ENCODE measurements at regions not wholly inside any gene's neighbourhood (a gene's known extent, or its start where the extent isn't known, plus 50 kb on each side); places are given as distances from the start of the nearest gene placed in this dataset.
"Not testable (repeated sequence)": the region's sequence is repeated elsewhere in the genome, so short reads cannot be mapped to it uniquely, and the experiment has no call there.

DNA sequence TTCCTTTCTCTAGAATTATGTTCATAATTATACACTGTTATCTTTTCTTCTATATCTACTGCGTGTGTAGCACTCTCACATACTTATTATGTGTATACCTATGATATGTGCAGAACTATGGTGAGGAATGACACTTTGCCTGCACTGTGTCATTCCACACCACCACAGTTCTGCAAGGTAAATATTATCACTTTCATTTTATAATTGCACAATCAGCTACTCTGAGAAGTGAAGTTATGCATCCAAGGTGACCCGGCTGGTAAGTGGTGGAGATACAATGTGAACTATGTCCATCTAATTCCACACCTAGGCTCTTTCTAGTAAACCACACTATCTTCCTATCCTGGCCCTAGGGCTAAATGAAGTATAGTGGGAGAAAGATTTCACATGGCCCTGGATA, 170.1 kb upstream of the ATP10B start:
- Histone ChIP-seq H3K36me3 (ENCODE audit: control insufficient read depth in 3 of 3, insufficient read depth in 3 of 3, low read length in 3 of 3) (no peaks in the 10 kb centered on the region), H3K4me3 (ENCODE audit: low read length in 3 of 3) (no peak overlapping the region), H3K27ac (ENCODE audit: low read depth, low read length) (no peak overlapping the region), H3K9ac (ENCODE audit: low read depth in 1 of 3, low read length in 3 of 3) (no peak overlapping the region), H3K4me1 (ENCODE audit: control insufficient read depth in 3 of 3, insufficient read depth in 3 of 3, low read length in 3 of 3) (no peaks in the 10 kb centered on the region), H3K27me3 (ENCODE audit: control insufficient read depth in 3 of 3, insufficient read depth in 3 of 3, low read length in 3 of 3) (no peaks in the 10 kb centered on the region), H3K9me3 (ENCODE audit: control insufficient read depth in 3 of 3, low read length in 3 of 3) (no peaks in the 10 kb centered on the region)

- H3K9ac ChIP-seq (ENCODE audit: low read depth in 1 of 3, low read length in 3 of 3) = no peak overlapping the region
- no peaks in the 10 kb centered on the region for H3K36me3 ChIP-seq (ENCODE audit: control insufficient read depth in 3 of 3, insufficient read depth in 3 of 3, low read length in 3 of 3)
- no peak overlapping the region for H3K4me3 ChIP-seq (ENCODE audit: low read length in 3 of 3)
- H3K27me3 ChIP-seq (ENCODE audit: control insufficient read depth in 3 of 3, insufficient read depth in 3 of 3, low read length in 3 of 3) = no peaks in the 10 kb centered on the region
- H3K9me3 ChIP-seq (ENCODE audit: control insufficient read depth in 3 of 3, low read length in 3 of 3) = peaks cover 2 to 9% (median 6%) of the 10 kb centered on the region in 3 donors
- H3K27ac ChIP-seq (ENCODE audit: low read depth, low read length) = no peak overlapping the region
- H3K4me1 ChIP-seq (ENCODE audit: control insufficient read depth in 3 of 3, insufficient read depth in 3 of 3, low read length in 3 of 3) = no peaks in the 10 kb centered on the region
These were observed 157.8 kb upstream of the ATP10B start for GRCh38 chr5:161009817-161010216.

DNA sequence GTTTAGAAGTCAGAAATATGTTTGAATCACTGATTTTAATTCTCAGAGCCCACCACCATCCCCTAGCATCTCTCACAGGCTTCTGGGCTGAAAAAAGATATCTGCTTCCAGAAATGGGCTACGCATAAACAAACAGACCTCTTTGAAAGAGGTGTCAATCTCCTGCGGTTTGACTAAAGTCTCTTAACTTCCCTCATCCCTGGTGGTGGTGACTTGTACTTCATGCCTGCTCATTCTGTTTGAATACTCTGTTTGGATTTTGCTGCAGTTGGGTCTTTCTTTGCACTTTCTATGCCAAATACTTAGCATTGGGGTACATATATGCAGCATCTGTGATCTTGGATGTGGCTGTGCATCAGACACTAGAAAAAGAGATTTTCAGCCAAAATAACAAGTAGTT, 157.2 kb upstream of the ATP10B start:
- Histone ChIP-seq H3K4me1 (ENCODE audit: control insufficient read depth in 3 of 3, insufficient read depth in 3 of 3, low read length in 3 of 3) (no peaks in the 10 kb centered on the region), H3K9ac (ENCODE audit: low read depth in 1 of 3, low read length in 3 of 3) (no peak overlapping the region), H3K27me3 (ENCODE audit: control insufficient read depth in 3 of 3, insufficient read depth in 3 of 3, low read length in 3 of 3) (no peaks in the 10 kb centered on the region), H3K36me3 (ENCODE audit: control insufficient read depth in 3 of 3, insufficient read depth in 3 of 3, low read length in 3 of 3) (no peaks in the 10 kb centered on the region), H3K9me3 (ENCODE audit: control insufficient read depth in 3 of 3, low read length in 3 of 3) (peaks cover 2 to 11% (median 7%) of the 10 kb centered on the region in 3 donors), H3K4me3 (ENCODE audit: low read length in 3 of 3) (no peak overlapping the region), H3K27ac (ENCODE audit: low read depth, low read length) (no peak overlapping the region)

GRCh38 chr5:161007879-161008278, 155.9 kb upstream of the ATP10B start:
- Histone ChIP-seq H3K9me3 (ENCODE audit: control insufficient read depth in 3 of 3, low read length in 3 of 3) (peaks cover 2 to 11% (median 7%) of the 10 kb centered on the region in 3 donors), H3K4me3 (ENCODE audit: low read length in 3 of 3) (no peak overlapping the region), H3K36me3 (ENCODE audit: control insufficient read depth in 3 of 3, insufficient read depth in 3 of 3, low read length in 3 of 3) (no peaks in the 10 kb centered on the region), H3K4me1 (ENCODE audit: control insufficient read depth in 3 of 3, insufficient read depth in 3 of 3, low read length in 3 of 3) (no peaks in the 10 kb centered on the region), H3K27me3 (ENCODE audit: control insufficient read depth in 3 of 3, insufficient read depth in 3 of 3, low read length in 3 of 3) (no peaks in the 10 kb centered on the region), H3K9ac (ENCODE audit: low read depth in 1 of 3, low read length in 3 of 3) (no peak overlapping the region), H3K27ac (ENCODE audit: low read depth, low read length) (no peak overlapping the region)

- Histone ChIP-seq H3K4me1 (ENCODE audit: control insufficient read depth in 3 of 3, insufficient read depth in 3 of 3, low read length in 3 of 3) (no peaks in the 10 kb centered on the region), H3K27ac (ENCODE audit: low read depth, low read length) (no peak overlapping the region), H3K9ac (ENCODE audit: low read depth in 1 of 3, low read length in 3 of 3) (no peak overlapping the region), H3K36me3 (ENCODE audit: control insufficient read depth in 3 of 3, insufficient read depth in 3 of 3, low read length in 3 of 3) (no peaks in the 10 kb centered on the region), H3K9me3 (ENCODE audit: control insufficient read depth in 3 of 3, low read length in 3 of 3) (peaks cover 2 to 11% (median 7%) of the 10 kb centered on the region in 3 donors), H3K27me3 (ENCODE audit: control insufficient read depth in 3 of 3, insufficient read depth in 3 of 3, low read length in 3 of 3) (no peaks in the 10 kb centered on the region), H3K4me3 (ENCODE audit: low read length in 3 of 3) (no peak overlapping the region)
These were observed 150.6 kb upstream of the ATP10B start for GRCh38 chr5:161002571-161003074.

DNA sequence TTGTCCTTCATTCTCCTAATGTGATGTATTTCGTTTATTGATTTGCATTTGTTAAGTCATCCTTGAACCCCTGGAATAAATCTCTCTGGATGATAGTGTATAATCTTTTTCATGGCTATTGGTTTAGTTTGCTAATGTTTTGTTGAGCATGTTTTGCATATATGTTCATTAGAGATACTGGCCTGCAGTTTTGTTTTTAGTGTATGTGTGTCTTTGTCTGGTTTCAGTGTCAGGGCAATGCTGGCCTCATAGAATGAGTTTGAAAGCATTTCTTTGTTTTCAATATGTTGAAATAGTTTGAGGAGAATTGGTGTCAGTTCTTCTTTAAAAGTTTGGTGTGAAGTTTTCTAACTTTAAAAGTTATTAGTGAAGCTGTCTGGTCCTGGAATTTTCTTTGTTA, 149.6 kb upstream of the ATP10B start:
- H3K4me3 ChIP-seq (ENCODE audit: low read length in 3 of 3) = no peak overlapping the region
- H3K36me3 ChIP-seq (ENCODE audit: control insufficient read depth in 3 of 3, insufficient read depth in 3 of 3, low read length in 3 of 3) = no peaks in the 10 kb centered on the region
- H3K4me1 ChIP-seq (ENCODE audit: control insufficient read depth in 3 of 3, insufficient read depth in 3 of 3, low read length in 3 of 3) = no peaks in the 10 kb centered on the region
- H3K27me3 ChIP-seq (ENCODE audit: control insufficient read depth in 3 of 3, insufficient read depth in 3 of 3, low read length in 3 of 3) = no peaks in the 10 kb centered on the region
- peaks cover 2 to 11% (median 7%) of the 10 kb centered on the region in 3 donors for H3K9me3 ChIP-seq (ENCODE audit: control insufficient read depth in 3 of 3, low read length in 3 of 3)
- H3K27ac ChIP-seq (ENCODE audit: low read depth, low read length) = no peak overlapping the region
- no peak overlapping the region for H3K9ac ChIP-seq (ENCODE audit: low read depth in 1 of 3, low read length in 3 of 3)

GRCh38 chr5:161001142-161001541, 149.1 kb upstream of the ATP10B start:
- not testable (repeated sequence) for H3K27me3 ChIP-seq (ENCODE audit: control insufficient read depth in 3 of 3, insufficient read depth in 3 of 3, low read length in 3 of 3); H3K4me3 ChIP-seq (ENCODE audit: low read length in 3 of 3); H3K9ac ChIP-seq (ENCODE audit: low read depth in 1 of 3, low read length in 3 of 3); H3K36me3 ChIP-seq (ENCODE audit: control insufficient read depth in 3 of 3, insufficient read depth in 3 of 3, low read length in 3 of 3); H3K27ac ChIP-seq (ENCODE audit: low read depth, low read length); H3K4me1 ChIP-seq (ENCODE audit: control insufficient read depth in 3 of 3, insufficient read depth in 3 of 3, low read length in 3 of 3)
- peaks cover 2 to 11% (median 7%) of the 10 kb centered on the region in 3 donors for H3K9me3 ChIP-seq (ENCODE audit: control insufficient read depth in 3 of 3, low read length in 3 of 3)

DNA sequence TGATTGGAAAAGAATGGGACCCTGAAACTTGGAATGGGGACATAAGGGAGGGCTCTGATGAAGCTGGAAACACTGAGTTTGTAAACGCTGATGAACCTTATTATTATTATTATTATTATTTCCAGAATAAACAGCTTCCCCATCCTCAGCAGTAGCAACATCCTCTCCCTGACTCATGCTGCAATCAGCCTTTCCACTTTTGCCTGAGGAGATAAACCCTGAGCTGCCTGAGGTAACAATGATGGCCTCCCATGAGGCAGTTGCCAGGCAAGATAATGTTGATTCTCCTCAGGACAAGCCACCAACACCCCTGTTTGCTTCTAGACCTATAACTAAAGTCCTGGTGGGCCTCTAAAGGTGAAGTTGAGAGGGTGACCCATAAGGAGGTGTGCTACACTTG, 139.2 kb upstream of the ATP10B start:
- Histone ChIP-seq H3K4me1 (ENCODE audit: control insufficient read depth in 3 of 3, insufficient read depth in 3 of 3, low read length in 3 of 3) (no peaks in the 10 kb centered on the region), H3K27ac (ENCODE audit: low read depth, low read length) (no peak overlapping the region), H3K9ac (ENCODE audit: low read depth in 1 of 3, low read length in 3 of 3) (no peak overlapping the region), H3K9me3 (ENCODE audit: control insufficient read depth in 3 of 3, low read length in 3 of 3) (no peaks in the 10 kb centered on the region), H3K36me3 (ENCODE audit: control insufficient read depth in 3 of 3, insufficient read depth in 3 of 3, low read length in 3 of 3) (no peaks in the 10 kb centered on the region), H3K27me3 (ENCODE audit: control insufficient read depth in 3 of 3, insufficient read depth in 3 of 3, low read length in 3 of 3) (no peaks in the 10 kb centered on the region), H3K4me3 (ENCODE audit: low read length in 3 of 3) (no peak overlapping the region)

GRCh38 chr5:160979385-160979784, 127.4 kb upstream of the ATP10B start:
- no peaks in the 10 kb centered on the region for H3K27me3 ChIP-seq (ENCODE audit: control insufficient read depth in 3 of 3, insufficient read depth in 3 of 3, low read length in 3 of 3)
- H3K4me3 ChIP-seq (ENCODE audit: low read length in 3 of 3) = no peak overlapping the region
- peaks cover 0 to 2% (median 0%) of the 10 kb centered on the region in 3 donors for H3K4me1 ChIP-seq (ENCODE audit: control insufficient read depth in 3 of 3, insufficient read depth in 3 of 3, low read length in 3 of 3)
- H3K27ac ChIP-seq (ENCODE audit: low read depth, low read length) = no peak overlapping the region
- H3K9ac ChIP-seq (ENCODE audit: low read depth in 1 of 3, low read length in 3 of 3) = no peak overlapping the region
- H3K36me3 ChIP-seq (ENCODE audit: control insufficient read depth in 3 of 3, insufficient read depth in 3 of 3, low read length in 3 of 3) = no peaks in the 10 kb centered on the region
- H3K9me3 ChIP-seq (ENCODE audit: control insufficient read depth in 3 of 3, low read length in 3 of 3) = no peaks in the 10 kb centered on the region

GRCh38 chr5:160978944-160979343, 126.9 kb upstream of the ATP10B start:
- Histone ChIP-seq H3K27me3 (ENCODE audit: control insufficient read depth in 3 of 3, insufficient read depth in 3 of 3, low read length in 3 of 3) (no peaks in the 10 kb centered on the region), H3K4me3 (ENCODE audit: low read length in 3 of 3) (no peak overlapping the region), H3K4me1 (ENCODE audit: control insufficient read depth in 3 of 3, insufficient read depth in 3 of 3, low read length in 3 of 3) (peaks cover 0 to 2% (median 0%) of the 10 kb centered on the region in 3 donors), H3K27ac (ENCODE audit: low read depth, low read length) (no peak overlapping the region), H3K36me3 (ENCODE audit: control insufficient read depth in 3 of 3, insufficient read depth in 3 of 3, low read length in 3 of 3) (no peaks in the 10 kb centered on the region), H3K9ac (ENCODE audit: low read depth in 1 of 3, low read length in 3 of 3) (no peak overlapping the region), H3K9me3 (ENCODE audit: control insufficient read depth in 3 of 3, low read length in 3 of 3) (no peaks in the 10 kb centered on the region)

DNA sequence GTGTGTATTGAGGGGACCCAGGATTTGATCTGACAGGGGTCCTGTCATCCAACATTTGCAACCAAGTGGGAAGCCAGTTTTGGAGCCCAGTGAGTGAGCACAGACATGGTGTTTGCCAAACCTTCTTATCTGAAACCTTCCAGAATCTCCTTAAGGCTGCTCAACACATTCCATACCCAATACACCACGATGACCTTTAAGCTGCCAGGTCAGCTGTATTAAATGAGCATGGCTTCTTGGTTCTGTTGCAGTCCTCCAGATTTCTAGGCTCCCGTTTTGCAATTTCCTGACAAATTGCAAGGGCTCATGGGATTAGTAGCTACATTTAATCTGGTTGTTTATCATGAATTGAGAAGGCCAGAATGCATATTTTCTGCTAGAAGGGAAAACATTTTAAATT, 124.2 kb upstream of the ATP10B start:
- no peaks in the 10 kb centered on the region for H3K9me3 ChIP-seq (ENCODE audit: control insufficient read depth in 3 of 3, low read length in 3 of 3)
- H3K27me3 ChIP-seq (ENCODE audit: control insufficient read depth in 3 of 3, insufficient read depth in 3 of 3, low read length in 3 of 3) = no peaks in the 10 kb centered on the region
- H3K9ac ChIP-seq (ENCODE audit: low read depth in 1 of 3, low read length in 3 of 3) = no peak overlapping the region
- no peak overlapping the region for H3K4me3 ChIP-seq (ENCODE audit: low read length in 3 of 3)
- H3K36me3 ChIP-seq (ENCODE audit: control insufficient read depth in 3 of 3, insufficient read depth in 3 of 3, low read length in 3 of 3) = no peaks in the 10 kb centered on the region
- no peak overlapping the region for H3K27ac ChIP-seq (ENCODE audit: low read depth, low read length)
- peaks cover 0 to 2% (median 0%) of the 10 kb centered on the region in 3 donors for H3K4me1 ChIP-seq (ENCODE audit: control insufficient read depth in 3 of 3, insufficient read depth in 3 of 3, low read length in 3 of 3)
